NCI-H69 (cell line): ENCODE measurements at regions not wholly inside any gene's neighbourhood (a gene's known extent, or its start where the extent isn't known, plus 50 kb on each side); places are given as distances from the start of the nearest gene placed in this dataset.

ENCODE experiments used
- DNase-seq: peaks from one replicate; lab custom pipeline; 2025; lab: John Stamatoyannopoulos, UW

DNA sequence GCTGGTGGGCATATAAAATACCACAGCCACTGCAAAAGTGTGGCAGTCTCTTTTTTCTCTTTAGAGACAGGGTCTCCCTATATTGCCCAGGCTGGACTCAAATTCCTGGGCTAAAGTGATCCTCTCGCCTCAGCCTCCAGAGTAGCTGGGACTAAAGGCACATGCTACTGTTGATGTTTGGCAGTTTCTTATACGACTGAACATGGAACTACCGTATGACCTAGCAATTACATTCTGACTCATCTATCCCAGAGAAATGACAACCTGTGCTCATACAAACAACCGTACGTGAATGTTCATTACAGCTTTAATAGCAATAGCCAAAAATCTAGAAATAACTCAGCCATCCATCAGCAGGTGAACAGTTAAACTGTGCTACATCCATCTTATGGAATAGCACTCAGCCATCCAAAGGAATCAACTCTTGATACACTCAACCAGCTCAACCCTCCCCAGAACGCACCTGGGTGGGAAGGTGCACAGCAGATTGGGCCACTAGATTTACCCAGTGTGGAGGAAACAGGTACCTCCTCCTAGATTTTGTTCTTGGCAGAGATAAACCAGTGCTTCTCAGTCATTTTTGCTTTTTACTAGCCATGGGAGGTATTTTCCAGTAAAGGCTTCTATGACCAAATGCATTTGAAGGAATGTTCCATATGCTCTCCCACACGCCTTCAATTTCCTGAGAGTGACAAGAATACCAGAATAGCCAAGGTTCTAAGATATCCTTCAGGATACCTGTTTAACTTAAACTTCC, 130.5 kb downstream of the MED15 start:
- DNase-seq, result no peak

DNA sequence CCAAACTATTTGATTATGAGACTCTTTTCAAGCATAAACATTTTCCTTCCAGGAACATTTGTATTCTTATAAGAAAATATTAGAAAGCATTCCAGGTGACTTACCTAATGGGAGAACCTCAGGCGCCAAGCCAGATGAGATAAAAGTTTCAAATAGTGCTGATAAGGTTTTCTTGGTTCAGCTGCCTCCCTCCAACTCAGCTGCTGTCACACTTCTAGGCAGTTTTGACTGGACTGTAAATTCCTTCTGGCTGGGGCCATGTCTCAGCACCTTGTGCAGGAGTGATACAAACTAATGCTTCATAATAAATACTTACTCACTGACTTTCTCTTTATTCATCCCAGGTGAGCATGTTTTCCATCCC, 131.1 kb downstream of the MED15 start:
- no peak for DNase-seq

DNA sequence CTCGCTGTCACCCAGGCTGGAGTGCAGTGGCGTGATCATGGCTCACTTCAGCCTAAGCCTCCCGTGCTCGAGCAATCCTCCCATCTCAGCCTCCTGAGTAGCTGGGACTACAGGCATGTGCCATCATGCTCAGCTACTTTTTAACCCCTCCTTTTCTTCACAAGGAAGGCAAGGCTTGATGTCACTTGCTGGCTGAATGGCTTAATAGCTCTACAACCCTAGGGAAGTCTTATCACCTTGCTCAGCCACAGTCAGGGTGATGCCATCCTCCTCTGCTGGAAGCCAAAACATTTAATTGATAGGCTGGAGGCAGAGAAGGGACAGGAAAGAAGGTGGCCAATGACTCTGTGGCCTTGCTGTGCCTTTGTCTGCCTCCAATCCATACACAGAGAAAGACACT, 131.9 kb downstream of the MED15 start:
- DNase-seq, result no peak

DNA sequence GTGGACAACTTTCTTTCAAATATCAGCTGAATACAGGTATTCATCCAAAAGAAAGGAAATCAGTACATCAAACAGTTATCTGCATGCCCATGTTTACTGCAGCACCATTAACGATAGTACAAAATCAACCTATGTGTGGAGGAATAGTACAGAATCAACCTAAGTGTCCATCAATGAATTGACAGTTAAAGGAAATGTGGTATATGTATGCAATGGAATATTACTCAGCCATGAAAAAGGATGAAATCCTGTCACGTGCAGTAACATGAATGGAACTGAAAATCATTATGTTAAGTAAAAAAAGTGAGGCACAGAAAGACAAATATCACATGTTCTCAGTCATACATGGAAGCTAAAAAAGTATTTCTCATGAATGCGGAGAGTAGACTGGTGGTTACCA, 132.3 kb downstream of the MED15 start:
- DNase-seq, result no peak

DNA sequence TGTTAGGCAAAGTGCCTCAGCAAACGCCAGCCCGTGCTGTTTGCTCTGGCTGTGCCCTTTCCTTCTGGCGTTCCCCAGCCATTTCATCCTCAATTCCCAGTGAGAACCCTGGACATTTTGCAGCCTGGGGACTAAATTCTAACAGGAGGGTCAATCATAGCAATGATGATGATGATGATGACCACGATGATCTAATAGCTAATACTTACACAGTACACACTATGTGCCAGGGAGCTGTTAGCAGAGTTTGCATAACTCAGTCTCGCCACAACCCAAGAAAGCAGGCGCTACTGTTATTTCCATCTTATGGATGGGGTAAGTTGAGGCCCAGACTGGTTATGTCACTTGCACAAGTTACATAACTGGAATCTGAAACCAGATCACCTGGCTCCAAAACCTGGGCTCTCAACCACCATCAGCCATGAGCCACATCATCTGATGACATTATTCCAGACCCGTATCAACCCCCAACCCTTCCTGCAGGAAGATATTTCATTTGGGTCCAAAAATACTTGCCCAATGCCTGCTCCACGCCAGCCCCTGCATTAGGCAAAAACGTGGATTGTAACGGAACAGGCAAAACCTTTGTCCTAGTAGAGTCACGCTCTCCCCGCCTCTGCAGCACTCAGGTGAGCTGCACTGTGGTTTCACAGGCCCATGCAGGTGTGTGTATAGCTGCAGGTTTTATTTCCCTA, 132.6 kb upstream of the SERPIND1 start:
- no peak for DNase-seq

DNA sequence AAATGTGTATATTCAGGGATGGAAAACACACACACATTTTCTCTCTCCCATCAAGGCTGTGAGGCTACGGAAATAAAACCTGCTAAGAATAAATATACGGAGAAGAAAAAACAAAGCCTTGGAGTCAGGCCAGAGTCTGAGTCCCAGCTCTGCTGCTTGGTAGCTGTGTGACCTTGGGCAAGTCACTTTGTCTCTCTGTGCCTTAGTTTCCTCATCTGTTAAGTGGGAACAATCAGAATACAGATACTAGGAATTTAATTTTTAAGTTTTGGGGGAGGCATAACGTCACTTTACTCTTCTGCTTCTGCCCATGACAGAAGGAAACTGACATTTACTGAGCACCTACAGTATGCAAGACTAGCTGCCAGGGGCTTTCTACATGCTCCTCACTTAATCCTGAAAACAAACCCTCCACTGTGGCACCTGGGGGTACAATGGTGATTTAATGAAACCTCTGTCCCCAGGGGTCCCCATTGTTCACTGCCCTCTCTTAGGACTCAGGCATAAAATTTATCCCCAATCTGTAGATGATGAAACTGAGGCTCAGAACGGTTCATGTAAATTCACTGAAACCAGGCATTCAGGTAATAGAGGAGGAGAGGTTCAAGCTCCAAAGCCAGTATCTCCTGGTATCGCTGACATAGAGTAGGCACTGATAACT, 131.9 kb upstream of the SERPIND1 start:
- no peak for DNase-seq

DNA sequence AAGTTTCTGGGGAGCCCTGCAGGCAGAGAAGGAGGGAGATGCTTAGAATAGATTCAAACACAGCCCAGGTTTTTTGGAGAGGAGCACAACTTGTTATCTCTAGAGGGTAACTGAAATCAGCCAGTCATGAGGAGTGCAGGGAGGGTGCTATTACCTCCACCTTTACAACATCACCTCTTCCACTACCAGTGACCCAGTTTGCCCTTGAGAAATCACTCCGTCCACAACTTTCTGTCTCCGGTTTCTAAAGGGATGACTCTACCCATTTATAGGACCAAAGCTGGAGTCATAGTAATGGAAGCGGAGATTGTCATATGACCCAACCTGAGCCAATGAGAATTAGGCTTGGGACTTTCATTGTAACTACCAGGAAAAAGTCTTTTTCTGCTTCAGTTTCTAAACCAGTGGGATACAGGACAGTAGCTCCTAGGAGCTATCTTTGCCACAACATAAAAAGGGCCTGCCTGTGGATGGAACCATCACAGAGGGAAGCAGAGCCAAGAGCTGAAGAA, 131.2 kb upstream of the SERPIND1 start:
- no peak for DNase-seq

DNA sequence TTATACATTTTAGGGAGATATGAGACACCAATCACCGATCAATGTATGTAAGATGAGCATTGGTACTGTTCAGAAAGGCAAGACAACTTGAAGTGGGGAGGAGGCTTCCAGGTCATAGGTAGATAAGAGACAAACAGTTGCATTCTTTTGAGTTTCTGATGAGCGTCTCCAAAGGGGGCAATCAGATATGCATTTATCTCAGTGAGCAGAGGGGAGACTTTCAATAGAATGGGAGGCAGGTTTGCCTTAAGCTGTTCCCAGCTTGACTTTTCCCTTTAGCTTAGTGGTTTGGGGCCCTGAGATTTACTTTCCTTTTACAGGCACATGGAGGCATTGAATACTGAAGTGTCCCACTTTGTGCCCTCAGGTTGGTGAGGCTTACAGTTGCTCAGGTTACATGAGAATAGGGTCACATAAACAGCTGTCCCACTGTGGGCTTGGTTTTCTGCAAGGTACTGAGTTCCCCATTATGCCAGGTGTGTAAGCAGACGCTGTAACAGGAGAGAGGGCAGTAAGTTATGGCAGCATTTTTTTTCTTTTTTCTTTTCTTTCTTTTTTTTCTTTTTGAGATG, 129.8 kb upstream of the SERPIND1 start:
- no peak for DNase-seq

DNA sequence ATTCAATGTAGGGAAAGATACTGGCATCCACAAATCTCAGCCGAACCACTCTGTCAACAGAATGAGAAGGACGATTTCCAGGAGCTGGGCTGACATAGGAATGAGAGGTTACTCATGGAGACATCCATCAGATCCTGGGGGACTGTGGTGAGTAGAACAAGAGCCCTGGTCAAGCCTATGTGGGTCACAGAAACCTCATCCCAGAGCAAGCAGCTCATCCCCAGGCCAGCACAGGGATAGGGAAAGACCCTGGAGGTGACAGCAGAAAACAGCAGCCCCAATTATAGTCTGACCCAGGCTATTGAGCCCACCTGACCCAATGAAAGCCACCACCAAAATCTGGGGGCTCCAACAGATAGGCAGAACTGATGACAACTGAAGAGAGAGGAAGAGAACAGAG, 128.0 kb upstream of the SERPIND1 start:
- no peak for DNase-seq

DNA sequence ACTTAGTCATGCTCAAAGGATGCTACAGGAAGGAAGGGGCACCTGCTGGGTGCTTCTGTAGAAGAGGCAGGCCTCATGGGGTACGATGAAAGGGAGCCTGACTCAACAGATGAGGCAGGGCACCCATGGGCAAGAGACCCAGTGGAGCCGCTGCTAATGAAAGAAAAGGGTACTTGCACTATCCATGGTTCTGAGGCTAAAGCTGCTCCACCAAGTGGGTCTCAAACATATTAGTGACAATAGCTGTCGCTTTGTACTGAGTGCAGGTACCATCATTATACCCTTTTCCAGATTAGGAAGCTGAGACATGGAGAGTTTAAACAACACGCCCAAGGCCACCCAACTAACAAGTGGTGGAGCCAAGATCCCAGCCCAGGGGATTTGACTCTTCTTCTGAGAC, 127.5 kb upstream of the SERPIND1 start:
- DNase-seq, result no peak

DNA sequence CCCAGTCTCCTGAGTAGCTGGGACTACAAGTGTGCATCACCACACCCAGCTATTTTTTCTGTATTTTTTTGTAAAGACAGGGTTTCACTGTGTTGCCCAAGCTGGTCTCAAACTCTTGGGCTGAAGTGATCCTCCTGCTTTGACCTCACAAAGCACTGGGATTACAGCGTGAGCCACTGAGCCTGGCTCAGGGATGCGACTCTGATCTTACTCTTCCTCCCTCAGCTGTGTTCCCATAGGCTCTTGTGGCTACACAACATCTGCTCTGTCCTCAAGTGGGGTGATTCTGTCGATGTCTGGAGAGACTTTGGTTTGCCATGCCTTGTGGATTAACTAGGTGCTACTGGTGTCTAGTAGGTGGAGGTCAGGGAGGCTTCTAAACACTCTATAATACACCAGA, 127.0 kb upstream of the SERPIND1 start:
- no peak for DNase-seq

DNA sequence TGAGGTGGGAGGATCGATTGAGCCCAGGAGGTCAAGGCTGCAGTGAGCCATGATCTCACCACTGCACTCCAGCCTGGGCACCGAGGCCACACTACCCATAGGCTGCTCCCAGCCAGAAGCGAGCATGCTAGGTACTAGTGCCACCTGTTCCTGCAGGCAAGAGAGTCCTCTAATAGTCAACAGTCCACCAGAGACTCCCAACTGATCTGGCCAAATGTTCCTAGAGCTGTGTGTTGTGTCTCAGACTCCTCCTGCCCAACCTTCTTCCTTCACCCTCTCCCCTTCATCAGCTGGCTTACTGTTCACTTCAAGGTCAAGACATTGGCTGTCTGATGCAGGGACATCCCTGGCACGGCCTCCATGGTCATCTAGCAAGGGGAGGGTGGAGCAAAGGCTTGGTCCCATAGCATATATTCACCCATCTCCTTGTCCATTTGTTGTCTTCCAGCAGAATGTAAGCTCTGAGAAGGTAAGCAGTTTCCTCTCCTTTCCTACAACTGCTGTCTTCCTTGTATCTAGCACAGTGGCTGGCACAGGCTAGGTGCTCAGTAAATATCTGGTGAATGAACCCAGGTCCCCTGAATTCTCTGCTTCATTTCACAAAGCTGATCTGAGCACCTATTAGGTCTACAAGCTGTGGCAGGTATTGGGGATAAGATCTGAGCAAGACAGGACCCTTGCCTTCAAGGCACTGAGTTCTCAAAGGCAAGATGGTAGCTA, 126.2 kb upstream of the SERPIND1 start:
- no peak for DNase-seq

DNA sequence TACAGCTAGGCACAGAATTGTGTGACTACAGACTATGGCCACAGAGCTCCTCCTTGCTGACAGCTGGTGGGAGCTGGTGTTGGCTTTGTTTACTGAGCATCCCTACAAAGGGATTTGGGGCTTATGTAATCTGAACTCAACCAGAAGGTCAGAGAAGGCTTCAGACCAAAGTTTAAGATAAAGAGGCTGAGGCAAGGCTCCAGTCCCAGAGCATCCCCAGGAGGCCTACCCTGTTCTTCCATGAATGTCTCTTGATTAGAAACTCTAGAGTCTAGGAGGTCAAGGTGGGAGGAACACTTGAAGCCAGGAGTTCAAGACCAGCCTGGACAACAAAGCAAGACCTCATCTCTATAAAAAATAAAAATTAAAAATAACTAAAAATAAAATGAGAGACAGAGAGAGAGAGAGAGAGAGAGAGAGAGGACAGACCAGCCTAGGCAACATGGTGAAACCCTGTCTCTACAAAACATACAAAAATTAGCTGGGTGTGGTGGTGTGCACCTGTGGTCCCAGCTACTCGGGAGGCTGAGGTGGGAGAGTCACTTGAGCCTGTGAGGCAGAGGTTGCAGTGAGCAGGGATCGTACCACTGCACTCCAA, 125.5 kb upstream of the SERPIND1 start:
- DNase-seq, result no peak

DNA sequence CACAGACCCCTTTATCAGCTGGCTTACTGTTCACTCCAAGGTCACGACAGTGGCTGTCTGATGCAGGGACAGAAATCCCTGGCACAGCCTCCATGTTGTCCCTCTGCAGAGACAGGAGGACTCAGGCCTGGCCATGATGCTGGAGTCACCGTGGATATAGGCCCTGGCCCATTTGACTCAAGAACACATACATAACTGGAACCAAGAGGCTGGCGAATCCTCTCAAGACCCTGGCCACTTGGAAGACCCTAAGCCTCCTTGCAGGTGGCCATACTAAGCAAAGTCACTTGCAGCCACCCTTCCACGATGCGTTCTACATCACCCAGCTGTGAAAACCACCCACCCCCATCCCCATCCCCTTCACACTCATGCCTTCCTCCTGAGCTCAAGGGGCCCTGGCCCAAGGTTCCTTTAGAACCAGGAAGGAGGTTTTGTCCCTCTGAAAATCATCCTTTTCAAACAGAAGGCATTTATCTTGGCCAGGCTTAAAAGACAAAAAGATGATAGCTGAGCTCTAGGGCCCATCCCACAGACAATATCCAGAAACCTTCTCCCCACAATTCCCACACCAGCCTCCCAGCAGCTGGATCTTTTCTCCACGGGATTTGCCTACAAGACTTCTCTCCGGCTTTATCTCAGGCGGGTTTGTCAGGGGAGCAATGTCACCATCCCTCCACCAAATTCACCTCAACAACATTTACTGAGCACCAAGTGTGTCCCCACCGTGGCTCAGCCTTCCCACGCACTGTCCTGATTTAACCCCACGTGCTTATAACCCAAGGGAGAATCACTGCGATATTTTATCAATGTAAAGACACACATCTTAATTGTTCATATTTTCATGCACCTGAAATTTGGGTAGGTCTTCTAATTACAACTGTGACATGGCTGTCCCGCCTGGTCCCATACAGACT, 123.4 kb upstream of the SERPIND1 start:
- no peak for DNase-seq

DNA sequence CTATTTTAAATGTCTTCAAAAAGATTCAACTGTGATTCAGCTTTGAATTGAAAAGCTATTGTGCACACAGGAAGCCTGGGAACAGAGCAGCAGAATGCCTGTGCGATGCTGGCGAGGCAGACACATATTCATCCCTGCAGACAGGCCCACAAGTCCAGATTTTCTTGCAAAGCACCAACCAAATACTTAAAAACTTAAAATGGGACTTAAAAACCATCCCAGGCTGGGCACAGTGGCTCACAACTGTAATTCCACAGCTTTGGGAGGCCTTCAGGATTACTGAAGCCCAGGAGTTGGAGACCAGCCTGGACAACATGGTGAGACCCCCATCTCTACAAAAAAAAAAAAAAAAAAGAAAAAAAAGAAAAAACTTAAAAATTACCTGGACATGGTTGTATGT, 122.6 kb upstream of the SERPIND1 start:
- DNase-seq, result no peak

DNA sequence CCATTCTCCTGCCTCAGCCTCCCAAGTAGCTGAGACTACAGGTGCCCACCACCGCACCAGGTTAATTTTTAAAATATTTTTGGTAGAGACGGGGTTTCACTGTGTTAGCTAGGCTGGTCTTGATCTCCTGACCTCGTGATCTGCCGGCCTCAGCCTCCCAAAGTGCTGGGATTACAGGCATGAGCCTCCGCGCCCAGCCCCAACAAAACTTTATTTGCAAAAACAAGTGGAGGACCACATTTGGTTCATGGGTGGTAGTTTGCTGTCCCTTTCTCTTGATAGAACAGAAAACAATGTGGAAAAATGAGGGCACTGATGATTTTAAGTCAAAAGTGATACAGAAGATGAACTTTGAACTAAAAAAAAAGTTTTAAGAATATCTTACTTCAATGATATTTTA, 121.8 kb upstream of the SERPIND1 start:
- DNase-seq, result no peak

DNA sequence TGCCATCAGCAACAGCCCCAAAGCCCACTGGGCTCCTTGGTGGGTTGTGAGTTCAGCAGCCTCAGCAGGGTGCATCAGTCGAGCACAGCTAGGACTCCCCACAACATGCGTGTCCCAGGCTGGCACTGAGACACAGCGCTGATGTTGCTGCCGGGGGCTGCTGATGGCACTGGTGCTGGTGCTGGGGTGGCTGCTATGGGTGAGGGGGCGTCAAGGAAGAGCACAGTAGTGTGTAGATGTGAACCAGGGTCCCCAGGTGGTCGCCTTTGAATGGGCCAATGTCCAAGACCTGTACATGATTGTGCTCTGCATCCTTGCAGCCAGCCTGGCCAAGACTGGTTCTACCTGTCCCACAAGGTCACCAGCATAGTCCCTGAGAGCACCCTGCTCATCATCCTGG, 121.3 kb upstream of the SERPIND1 start:
- no peak for DNase-seq

DNA sequence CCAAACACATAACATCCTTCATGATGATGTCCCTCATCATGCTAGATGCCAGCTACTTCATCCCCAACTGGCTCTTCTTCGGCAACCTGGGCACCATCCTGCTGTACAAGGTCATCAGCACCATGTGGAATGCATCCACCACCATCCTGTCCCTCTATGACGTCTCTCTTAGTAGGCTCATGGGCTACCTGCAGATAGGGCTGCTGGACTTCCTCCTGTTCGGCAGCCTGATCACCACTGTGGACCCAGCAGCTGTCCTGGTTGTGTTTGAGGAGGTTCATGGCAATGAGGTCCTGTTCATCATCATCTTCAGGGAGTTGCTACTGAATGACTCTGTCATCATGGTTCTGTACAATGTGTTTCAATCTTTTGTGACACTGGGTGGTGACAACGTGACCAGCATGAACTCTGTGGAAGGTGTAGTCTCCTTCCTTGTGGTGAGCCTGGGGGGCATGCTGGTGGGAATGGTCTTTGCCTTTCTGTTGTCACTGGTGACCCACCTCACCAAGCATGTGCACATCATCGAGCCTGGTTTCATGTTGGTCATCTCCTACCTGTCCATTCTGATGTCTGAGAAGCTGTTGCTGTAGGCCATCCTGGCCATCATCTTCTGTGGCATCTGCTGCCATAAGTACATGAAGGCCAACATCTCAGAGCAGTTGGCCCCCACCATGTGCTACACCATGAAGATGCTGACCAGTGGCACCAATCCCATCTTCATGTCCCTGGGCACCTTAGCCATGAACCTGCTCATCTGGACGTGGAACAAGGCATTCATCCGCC, 120.7 kb upstream of the SERPIND1 start:
- DNase-seq, result no peak

DNA sequence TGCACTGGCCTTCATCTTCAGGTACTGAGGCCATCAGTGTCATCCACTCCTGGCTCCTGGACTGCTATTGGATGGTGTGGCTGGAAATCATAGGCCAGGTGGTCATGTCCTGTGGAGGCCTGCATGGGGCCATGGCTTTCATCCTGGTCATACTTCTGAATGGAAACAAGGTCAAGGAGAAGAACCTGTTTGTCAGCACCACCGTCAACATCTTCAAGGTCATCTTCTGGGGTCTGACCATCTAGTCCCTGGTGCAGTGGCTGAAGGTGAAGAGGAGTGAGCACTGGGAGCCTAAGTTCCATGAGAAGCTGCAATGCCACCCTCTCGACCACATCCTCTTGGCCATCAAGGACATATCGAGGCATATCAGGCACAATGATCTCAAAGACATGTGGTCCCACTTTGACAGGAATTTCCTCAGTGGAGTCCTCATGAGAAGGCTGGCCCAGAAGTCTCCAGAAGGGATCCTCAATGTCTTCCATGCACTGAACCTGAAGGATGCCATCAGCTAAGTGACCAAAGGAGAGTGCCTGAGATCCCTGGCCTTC, 120.0 kb upstream of the SERPIND1 start:
- no peak for DNase-seq
